Endothelial cell (in vitro differentiated cells): ENCODE measurements at regions not wholly inside any gene's neighbourhood (a gene's known extent, or its start where the extent isn't known, plus 50 kb on each side); places are given as distances from the start of the nearest gene placed in this dataset.

Source experiments
- DNase-seq: peaks from one replicate; pipeline ENCODE4 v3.0.0; 2021; ENCODE audit warnings: low spot score
- H3K27ac Mint-ChIP-seq: one replicate; pipeline ENCODE4 v1.8.0; 2021; ENCODE audit warnings: mixed read lengths, inconsistent platforms; ENCODE audit not compliant: unreplicated experiment
- H3K27me3 Mint-ChIP-seq: one replicate; pipeline ENCODE4 v1.8.0; 2021; ENCODE audit warnings: mild to moderate bottlenecking, moderate library complexity, mixed read lengths, inconsistent platforms; ENCODE audit not compliant: unreplicated experiment
- H3K36me3 Mint-ChIP-seq: one replicate; pipeline ENCODE4 v1.8.0; 2021; ENCODE audit warnings: mild to moderate bottlenecking, low read depth, mixed read lengths, inconsistent platforms; ENCODE audit not compliant: unreplicated experiment
- H3K4me1 Mint-ChIP-seq: one replicate; pipeline ENCODE4 v1.8.0; 2021; ENCODE audit warnings: mild to moderate bottlenecking, mixed read lengths, inconsistent platforms; ENCODE audit not compliant: unreplicated experiment
- H3K4me3 Mint-ChIP-seq: one replicate; pipeline ENCODE4 v1.8.0; 2021; ENCODE audit warnings: mild to moderate bottlenecking, mixed read lengths, inconsistent platforms; ENCODE audit not compliant: unreplicated experiment
- H3K9me3 Mint-ChIP-seq: one replicate; pipeline ENCODE4 v1.8.0; 2021; ENCODE audit warnings: mixed read lengths, inconsistent platforms; ENCODE audit not compliant: unreplicated experiment
- TF ChIP-seq, protein P1 (sequence below): fragments of 200-600 bp; sonication (generic); IDR thresholded peaks from one replicate; pipeline ENCODE4 v1.5.0; 2021; ENCODE audit warnings: antibody characterized with exemption; ENCODE audit not compliant: unreplicated experiment

DNA sequence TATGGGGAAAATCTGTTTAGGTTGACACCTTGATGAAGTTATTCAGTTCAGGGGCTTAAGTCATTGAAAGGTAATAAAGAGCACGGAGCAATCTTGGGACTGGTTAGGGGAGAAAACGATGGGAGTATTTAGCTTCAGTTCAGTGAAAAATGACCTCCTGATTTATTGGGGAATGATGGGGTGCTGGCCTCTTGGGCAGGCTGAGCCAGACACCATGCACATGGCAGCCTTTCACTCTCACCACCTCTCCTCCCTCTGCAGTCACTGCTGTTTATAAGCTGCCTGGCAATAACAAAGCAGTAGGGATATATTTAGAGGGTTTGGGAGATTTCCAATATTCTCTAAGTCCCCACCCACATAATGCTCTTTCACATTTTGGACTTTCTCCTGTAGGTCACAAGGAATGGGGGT, 140.5 kb upstream of the HS3ST2 start:
- Mint-ChIP-seq H3K9me3 (no peaks in the 10 kb centered on the region), H3K36me3 (no peaks in the 10 kb centered on the region), H3K4me3 (no peak overlapping the region), H3K4me1 (no peaks in the 10 kb centered on the region), H3K27me3 (no peaks in the 10 kb centered on the region), H3K27ac (no peak overlapping the region)
- TF ChIP-seq, protein P1, sequence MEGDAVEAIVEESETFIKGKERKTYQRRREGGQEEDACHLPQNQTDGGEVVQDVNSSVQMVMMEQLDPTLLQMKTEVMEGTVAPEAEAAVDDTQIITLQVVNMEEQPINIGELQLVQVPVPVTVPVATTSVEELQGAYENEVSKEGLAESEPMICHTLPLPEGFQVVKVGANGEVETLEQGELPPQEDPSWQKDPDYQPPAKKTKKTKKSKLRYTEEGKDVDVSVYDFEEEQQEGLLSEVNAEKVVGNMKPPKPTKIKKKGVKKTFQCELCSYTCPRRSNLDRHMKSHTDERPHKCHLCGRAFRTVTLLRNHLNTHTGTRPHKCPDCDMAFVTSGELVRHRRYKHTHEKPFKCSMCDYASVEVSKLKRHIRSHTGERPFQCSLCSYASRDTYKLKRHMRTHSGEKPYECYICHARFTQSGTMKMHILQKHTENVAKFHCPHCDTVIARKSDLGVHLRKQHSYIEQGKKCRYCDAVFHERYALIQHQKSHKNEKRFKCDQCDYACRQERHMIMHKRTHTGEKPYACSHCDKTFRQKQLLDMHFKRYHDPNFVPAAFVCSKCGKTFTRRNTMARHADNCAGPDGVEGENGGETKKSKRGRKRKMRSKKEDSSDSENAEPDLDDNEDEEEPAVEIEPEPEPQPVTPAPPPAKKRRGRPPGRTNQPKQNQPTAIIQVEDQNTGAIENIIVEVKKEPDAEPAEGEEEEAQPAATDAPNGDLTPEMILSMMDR = no peak
- DNase-seq = no peak

DNA sequence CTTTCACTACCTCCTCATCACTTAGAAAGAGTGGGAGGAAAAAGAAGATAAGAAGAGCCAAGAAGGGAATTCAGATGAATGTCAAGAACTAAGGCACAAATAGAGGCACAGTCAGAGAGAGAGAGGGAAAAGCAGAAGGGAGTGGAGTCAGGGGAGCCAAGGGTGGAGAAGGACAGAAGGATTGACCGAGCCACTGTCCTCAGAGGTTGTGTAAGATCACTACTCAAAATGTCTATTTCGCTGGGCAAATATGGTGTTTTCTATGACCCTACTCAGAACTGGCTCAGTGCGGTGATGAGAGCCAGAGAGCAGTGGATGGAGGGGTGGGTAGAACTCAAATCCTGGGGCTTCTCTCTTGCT, 139.2 kb upstream of the HS3ST2 start:
- Mint-ChIP-seq H3K9me3 (no peaks in the 10 kb centered on the region), H3K27me3 (no peaks in the 10 kb centered on the region), H3K4me1 (no peaks in the 10 kb centered on the region), H3K36me3 (no peaks in the 10 kb centered on the region), H3K27ac (no peak overlapping the region), H3K4me3 (no peak overlapping the region)
- TF ChIP-seq, protein P1 = no peak
- no peak for DNase-seq

DNA sequence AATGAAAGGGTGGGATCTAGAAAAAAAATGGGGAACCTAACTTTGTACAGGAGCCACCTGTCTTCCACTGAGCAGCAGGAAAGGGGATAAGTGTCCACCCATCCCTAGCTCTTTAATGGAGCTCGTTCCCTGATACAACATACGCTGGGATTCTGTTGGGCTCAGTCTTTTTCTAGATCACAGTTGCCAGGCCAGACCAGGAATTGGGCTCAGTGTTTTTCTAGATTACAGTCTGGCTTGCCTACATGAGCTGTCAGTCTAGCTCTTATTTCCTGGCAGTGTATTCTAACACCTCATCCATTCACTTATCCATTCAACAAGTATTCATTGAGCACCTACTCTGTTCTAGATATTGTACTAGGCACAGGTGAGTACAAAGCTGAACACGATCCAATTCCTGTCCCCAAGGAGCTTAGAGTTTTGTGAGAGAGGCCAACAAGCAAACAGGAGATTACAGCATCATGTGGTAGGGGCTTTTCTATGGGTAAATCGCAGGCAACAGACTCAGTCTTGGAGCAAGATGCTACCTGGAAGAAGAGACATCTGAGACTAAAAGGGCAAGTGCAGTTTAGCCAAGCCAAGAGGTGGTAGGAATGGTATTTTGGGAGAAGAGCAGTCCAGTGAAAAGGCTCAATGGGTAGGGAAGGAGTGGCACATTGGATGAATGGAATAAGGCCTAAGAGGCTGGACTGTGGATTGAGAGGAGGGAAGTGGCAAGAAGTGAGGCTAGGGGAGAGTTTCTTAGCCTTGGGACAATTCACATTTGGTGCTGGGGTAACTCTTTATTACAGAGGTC, 138.0 kb upstream of the HS3ST2 start:
- Mint-ChIP-seq H3K27ac (no peak overlapping the region), H3K9me3 (no peaks in the 10 kb centered on the region), H3K27me3 (no peaks in the 10 kb centered on the region), H3K4me3 (no peak overlapping the region), H3K36me3 (no peaks in the 10 kb centered on the region), H3K4me1 (no peaks in the 10 kb centered on the region)
- no peak for DNase-seq
- TF ChIP-seq, protein P1 = no peak

DNA sequence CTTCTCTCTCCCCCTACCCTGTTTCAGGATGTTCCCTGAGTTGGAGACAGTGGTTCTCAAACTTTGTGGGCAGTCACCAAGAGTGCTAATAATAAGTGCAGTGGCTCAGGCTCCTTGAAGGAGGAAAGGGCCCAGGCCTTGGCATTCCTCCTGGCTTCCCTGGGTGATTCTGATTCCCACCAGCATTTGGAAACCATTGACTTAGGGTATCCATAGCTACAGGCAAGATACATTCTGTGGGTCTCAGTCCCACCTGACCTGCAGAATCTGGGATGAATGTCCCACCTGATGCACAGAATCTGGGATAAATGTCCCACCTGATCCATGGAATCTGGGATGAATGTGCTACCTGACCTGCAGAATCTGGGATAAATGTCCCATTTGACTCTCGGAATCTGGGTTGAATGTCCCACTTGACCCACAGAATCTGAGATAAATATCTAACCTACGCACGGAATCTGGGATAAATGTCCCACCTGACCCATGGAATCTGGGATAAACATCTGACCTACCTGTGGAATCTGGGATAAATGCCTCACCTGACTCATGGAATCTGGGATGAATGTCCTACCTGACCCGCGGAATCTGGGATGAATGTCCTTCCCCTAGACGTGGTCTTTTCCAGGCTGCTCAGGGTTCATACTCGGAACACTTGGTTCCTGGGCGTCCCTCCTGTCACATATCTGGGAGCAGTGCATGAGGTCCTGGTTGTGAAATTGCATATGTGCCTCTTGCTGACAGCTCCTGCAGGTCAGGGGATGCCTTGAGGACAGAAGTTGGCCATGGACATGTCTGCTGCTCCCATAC, 136.7 kb upstream of the HS3ST2 start:
- Mint-ChIP-seq H3K27me3 (no peaks in the 10 kb centered on the region), H3K36me3 (no peaks in the 10 kb centered on the region), H3K4me3 (no peak overlapping the region), H3K4me1 (no peaks in the 10 kb centered on the region), H3K9me3 (no peaks in the 10 kb centered on the region), H3K27ac (no peak overlapping the region)
- TF ChIP-seq, protein P1 = no peak
- DNase-seq = no peak

DNA sequence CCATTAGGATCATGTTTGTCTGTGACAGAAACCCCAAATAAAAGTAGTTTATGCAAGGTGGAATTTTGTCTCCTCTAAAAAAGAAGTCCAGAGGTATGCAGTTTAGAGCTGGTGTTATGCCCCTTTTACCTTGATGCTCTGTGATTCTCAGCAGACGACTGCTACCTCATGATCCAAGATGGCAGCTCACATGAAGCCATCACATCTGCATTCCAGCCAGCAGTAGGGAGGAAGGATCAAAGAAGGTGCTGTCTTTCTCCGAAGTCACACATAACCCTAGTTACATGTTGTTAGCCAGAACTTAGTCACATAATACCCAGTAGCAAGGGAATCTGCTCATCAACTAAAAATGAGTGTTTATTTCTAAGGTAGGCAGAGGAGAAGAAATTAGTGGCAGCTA, 135.7 kb upstream of the HS3ST2 start:
- H3K27ac Mint-ChIP-seq = no peak overlapping the region
- TF ChIP-seq, protein P1 = no peak
- no peaks in the 10 kb centered on the region for H3K9me3 Mint-ChIP-seq
- H3K27me3 Mint-ChIP-seq = no peaks in the 10 kb centered on the region
- H3K4me1 Mint-ChIP-seq = no peaks in the 10 kb centered on the region
- DNase-seq = no peak
- H3K4me3 Mint-ChIP-seq = no peak overlapping the region
- no peaks in the 10 kb centered on the region for H3K36me3 Mint-ChIP-seq
